Right lung (tissue), 2 donors: ENCODE measurements at regions not wholly inside any gene's neighbourhood (a gene's known extent, or its start where the extent isn't known, plus 50 kb on each side); places are given as distances from the start of the nearest gene placed in this dataset.
"Not testable (repeated sequence)": the region's sequence is repeated elsewhere in the genome, so short reads cannot be mapped to it uniquely, and the experiment has no call there.

Experiments used
- DNase-seq, 2 donors: peaks; one replicate each; pipeline ENCODE4 v3.0.0-alpha.2; 2013

DNA sequence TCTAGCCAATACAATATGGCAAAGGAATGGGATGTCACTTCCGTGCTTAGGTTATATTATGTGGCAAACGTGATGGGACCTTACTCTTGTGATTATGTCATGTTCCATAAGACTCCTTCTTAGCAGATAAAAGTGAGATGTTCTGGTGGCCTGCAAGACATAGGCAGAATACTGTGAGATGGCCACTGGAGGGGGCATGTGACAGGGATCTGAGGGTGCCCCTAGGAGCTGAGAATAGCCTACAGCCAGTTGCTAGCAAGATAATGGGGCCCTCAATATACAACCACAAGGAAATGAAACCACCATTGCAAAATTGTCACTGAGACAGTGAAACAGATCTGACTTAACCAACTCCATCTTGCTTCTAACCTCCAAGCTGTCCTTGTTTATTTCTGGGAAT is 151.4 kb upstream of the SSTR1 start:
- DNase-seq, result no peak

DNA sequence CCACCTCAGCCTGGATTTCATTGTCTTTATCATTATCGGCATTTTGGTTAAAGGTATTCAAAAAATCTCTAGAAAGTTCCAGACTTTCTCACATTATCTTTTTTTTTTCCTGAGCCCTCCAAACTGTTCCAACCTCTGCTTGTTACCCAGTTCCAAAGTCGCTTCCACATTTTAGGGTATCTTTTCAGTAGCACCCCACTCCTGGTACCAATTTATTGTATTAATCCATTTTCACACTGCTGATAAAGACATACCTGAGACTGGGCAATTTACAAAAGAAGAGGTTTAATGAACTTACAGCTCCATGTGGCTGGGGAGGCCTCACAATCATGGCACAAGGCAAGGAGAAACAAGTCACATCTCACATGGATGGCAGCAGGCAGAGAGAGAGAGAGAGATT is 145.5 kb upstream of the SSTR1 start:
- not testable (repeated sequence) for DNase-seq

DNA sequence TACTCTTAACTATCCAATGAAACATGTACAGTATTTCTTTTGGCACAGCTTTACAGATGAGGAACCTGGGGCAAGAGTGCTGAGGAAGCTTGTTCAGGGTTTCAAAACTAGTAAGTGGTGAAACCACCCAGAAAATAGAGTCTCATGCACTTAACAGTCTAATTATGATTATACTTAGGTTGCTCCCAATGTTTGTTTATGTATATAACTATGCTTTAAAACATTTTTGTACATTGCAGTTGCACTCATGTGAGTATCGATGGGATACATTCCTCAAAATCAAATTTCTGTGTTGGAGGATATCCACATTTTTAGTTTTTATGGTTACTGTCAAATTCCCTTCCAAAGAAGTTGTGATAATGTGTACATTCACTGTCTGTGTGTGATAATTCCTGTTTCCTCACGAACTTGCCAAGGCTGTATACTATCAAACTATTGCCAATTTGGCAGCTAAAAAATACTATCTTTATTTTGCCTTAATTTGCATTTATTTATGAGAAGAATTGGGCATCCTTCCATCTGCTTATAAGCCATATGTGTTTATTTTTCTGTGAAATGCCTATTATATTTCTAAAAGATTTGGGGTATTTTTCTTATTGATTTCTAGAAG is 143.9 kb upstream of the SSTR1 start:
- DNase-seq, result peak; percentile 27 to 30

DNA sequence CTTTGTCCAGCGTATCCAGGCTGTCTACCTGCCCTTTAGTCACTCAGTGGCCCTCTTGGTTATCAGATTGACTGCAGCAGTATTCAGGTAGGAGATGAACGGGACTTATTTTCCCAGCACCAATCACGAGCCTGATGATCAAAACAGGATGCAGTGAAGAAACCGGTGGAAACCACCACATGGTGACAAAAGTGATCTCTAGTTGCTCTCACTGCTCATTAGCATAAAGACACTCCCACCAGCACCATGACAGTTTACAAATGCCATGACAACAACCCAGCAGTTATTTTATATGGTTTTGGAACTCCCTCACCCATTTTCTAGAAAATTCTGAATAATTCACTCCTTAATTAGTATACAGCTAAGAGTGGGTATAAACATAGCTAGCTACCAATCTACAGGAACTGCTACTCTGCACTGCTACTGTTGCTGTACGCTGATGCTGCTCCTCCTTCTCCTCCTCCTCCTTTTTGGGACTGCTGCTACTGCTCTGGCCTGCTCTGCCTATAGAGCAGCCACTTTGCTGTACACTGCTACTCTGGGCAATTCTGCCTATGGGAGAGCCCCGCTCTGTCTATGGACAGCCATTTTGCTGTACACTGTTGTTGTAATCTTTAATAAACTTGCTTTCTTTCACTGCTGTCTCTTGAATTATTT is 142.5 kb upstream of the SSTR1 start:
- no peak for DNase-seq

DNA sequence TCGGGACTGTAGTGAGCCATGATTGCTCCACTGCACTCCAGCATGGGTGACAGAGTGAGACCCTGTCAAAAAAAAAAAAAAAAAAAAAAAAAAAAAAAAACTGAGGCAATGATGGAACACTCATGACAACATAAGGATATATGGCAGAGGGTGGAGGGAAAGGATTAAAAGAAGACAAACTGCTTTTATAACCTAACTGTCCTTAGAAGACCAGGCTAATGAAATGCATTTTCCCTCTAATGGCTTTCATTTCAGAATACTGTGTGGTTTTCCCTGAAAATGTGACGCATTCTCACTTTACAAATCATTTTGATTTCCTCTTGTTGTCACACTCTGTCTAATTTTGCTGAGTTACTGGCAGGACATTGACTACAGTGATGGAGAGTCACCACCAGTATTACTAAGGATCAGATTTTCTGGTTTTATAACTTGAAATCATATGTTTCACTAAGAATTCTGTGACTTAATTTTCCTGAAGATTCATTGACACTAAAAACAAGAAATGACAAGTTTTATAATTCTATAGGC is 137.6 kb upstream of the SSTR1 start:
- no peak for DNase-seq

DNA sequence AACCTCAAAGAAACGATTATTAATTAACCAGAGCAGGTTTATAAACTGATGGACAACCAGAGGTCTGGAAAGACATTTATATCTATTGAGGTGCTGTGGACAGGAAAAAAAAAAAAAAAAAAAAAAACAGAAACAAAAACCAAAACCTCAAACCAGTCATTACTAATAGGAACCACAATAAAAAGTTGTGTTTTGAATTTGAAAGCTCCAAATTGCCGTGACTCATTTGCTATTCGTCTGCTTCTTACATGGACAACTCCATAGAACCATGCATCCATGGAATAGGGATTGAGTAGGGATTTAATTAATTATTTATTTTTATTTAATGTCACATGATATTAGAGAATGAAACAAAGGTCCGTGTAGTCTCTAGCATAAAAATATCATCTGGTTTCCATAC is 134.1 kb upstream of the SSTR1 start:
- no peak for DNase-seq

DNA sequence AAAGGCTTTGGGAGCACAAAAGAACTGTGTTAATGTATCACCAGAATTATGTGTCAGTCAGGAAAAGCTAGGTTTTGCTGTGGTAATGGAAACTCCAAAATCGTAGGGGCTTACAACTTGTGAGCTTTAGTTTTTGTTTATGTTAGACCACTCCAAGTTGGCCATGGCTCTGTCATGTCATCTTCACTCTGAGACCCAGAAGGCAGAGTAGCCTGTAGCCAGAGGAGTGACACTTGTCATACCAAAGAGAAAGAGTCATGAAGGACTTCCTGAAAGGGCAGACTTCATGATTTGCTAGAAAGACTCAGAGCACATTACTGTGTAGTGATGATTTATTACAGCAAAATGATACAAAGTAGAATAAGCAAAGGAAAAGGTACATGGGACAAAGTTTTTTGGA is 133.6 kb upstream of the SSTR1 start:
- no peak for DNase-seq

DNA sequence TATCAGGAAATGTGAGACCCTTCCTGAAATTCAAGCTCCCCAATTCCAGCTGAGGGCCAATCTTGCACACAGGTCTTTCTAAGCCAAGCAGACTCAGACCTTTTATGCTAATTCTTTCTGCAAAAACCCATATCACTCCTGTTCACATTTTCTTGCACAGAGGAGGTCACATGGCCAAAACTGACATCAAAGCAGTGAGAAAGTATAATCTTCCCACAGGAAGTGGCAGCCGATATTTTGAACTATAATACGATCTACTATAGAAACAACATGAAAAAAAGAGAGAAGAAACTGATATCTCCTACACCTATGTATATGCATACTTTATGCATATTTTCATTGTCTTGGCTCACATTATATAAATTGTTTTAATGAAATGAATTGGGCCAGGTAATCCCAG is 132.9 kb upstream of the SSTR1 start:
- DNase-seq, result no peak

DNA sequence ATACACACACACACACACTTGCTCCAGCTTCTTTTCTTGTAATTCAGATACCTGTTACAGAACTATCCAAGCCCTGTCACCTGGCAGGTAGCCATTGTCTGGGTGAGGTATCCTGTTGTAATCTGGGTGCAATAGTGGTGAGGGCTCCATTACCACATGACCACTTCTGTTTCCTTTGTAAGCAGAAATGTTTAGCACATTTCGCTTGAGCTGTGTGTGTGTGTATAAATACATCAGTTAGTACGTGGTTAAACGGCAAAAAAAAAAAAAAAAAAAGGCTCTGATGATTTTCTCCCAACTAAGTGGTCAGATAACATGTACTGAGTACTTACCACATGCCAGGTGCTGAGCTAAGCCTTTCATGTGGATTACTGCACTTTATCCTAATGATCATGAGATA is 129.3 kb upstream of the SSTR1 start:
- DNase-seq, result no peak

DNA sequence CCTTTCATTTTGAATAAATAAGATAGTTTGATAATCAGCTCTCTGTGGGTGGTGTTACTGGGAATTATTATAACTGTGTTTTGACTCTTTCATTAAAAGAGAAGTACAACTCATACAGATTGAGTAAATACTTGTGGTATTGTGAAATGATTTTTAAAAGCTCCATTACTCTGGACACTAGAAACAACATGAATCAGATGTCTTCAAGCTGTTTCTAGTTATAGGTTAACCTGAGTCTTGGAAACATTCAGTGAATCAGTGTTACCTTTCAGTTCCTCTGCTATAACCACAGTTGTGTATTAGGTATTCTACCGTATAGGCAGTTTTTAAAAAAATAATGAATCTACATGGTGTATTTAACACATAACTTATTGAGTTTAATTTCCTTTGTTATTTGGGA is 128.4 kb upstream of the SSTR1 start:
- DNase-seq, result peak in 1 of 2 donors; percentile 18

DNA sequence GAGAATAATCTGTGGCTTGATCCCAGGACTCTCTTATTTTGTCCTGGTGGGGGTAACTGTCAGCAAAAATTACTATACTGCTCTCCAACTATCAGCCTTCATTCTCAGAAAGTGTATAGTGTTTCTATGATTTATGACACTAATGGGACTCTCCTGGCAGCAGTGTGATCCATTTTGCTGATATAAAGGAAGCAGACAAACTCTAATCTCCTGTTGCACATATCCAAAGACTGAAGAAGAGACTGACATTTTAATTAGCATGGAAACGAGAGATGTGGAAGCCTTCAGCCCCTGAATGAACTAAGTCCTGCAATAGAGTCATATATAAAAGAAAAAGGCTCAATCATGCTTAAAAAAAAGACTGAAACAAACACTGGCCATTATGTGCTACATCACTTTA is 127.8 kb upstream of the SSTR1 start:
- DNase-seq, result no peak

DNA sequence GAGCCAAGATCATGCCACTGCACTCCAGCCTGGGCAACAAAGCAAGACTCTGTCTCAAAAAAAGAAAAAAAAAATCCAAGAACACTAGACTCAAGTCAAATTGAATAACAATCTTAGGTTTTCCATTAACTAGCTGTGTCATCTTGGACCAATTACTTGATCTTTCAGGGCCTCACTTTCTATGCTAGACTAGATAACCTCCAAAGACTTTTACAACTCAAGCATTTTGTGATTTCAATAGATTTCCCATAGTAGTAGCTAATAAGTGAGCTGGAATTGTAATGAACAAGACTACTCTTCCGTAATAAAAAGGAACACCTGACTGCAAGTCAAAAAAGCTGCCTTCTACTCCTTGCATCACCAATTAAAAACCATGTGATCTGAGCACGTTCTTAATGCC is 127.0 kb upstream of the SSTR1 start:
- DNase-seq, result no peak

DNA sequence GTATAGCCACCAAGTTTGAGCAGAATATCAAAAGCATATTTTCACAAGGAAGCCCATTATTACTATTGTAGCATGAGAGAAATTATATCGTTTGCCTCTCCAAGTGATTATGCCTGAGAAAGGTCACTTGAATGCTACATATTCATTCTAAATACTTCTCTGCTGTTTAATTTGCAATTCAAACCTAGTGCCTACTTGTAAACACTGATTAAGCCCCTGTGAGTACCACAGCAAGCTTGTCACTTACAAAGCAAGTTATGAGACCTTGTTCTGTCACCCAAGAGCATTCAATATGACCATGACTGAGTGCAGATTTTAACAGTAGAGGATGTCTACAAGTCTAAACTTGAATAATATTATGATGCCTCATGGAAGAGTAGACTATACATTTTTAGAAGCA is 124.7 kb upstream of the SSTR1 start:
- DNase-seq, result no peak

DNA sequence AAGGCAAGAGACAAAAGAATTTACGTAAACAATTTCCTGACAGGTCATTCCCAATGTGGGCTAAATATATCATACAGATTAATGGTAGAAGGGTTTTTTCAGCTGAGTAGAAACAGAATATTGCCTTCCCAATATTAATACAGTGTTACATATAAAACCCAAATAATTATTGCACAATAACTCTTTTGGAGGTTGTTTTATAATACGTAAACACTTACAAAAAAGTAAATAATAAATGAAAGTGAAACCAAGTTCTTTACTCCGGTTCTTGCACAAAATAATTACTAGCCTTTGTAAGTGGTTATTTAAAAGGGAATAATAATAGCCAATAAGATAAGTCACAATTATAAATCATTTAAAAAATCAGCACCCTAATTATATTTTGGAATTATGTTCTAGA is 118.6 kb upstream of the SSTR1 start:
- no peak for DNase-seq

DNA sequence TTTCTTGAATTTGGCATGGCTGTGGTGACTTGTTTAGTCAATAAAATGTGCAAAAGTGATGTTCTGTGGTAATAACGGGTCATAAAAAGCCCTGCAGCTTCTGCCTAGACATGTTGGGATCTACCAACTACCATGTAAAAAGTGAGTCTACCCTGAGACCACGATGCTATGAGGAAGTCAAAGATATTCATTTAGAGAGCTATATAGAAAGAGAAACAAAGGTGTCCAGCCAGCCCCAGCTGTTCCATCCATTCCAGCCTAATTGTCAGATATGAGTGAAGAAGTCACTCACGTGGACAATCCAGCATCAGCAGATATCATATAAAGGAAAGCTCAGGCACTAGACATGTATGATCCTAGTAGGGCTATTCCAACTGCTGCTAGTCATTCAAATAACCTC is 117.2 kb upstream of the SSTR1 start:
- DNase-seq, result no peak

DNA sequence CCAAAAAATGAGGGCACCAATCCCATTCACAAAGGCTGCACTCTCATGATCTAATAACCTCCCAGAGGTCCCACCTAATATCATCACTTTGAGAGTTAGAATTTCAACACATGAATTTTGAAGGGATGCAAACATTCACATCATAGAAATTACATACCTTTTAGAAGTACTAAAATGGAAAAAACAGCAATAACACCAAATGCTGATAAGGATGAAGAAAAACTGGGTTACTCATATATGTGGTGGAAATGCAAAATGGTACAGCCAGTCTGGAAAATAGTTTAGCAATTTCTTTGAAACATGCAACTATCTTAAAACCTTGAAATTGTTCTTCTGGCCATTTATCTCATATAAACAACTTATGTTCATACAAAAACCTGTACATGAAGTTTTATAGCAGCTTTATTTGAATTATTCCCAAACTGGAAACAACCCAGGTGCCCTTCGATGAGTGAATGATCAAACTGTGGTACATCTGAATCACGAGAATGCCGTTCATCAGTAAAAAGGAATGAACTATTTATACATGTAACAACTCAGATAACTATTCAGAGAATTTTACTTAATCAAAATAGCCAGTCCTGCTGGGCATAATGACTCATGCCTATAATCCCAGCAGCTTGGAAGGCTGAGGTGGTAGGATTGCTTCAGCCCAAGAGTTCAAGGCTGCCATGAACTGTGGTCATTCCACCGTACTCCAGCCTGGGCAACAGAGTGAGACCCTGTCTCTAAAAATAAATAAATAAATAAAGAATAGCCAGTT is 109.4 kb upstream of the SSTR1 start:
- no peak for DNase-seq

DNA sequence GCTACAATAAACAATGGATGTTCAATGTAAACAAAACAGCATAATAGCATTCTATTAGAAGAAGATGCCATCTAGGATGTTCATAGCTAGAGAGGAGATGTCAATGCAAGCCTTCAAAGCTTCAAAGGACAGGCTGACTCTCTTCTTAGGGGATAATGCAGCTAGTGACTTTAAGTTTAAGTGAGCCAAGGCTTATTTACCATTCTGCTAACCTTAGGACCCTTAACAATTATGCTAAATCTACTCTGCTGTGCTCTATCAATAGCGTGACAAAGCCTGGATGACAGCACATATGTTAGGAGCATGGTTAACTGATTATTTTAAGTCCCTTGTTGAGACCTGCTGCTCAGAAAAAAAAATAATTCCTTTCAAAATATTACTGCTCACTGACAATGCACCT is 106.0 kb upstream of the SSTR1 start:
- no peak for DNase-seq

DNA sequence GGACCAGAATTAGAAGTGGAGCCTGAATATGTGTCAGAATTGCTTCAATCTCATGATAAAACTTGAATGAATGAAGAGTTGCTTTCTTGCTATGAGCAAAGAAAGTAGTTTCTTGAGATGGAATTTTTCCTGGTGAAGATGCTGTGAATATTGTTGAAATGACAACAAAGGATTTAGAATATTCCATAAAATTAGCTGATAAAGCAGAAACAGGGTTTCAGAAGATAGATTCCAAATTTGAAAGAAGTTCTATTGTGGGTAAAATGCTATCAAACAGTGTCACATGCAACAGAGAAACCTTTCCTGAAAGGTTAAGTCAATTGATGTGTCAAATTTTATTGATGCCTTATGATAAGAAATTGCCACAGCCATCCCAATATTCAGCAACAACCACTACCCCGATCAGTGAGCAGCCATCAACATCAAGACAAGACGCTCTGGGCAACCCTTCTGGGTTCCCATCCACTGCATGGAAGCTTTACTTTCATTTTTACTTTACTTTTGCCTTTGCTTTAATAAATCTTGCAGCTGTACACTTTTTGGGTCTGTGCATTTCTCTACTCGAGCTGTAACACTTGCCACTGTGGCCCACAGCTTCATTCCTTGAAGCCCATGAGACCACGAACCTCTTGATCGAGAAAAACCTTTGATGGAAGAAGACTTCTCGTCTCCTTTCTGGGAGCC is 104.0 kb upstream of the SSTR1 start:
- DNase-seq, result no peak

DNA sequence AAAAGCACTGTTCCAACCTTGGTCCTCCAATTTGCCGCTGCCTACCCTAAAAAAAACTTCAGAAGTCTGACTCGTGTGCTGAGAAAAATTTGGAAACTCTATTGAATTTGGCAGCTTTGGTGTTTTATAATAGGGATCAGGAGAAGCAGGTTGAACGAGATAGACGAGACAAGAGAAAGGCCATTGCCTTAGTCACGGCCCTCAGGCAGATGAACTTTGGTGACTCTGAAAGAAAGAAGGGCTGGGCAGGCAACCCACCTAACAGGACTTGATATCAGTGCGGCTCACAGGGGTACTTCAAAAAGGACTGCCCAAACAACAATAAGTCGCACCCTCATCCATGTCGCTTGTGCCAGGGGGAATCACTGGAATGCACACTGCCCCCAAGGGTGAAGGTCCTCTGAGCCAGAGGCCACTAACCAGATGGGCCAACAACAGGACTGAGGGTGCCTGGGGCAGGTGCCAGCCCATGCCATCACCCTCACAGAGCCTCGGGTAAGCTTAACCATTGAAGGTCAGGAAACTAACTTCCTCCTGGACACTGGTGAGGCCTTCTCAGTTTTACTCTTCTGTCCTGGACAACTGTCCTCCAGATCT is 102.5 kb upstream of the SSTR1 start:
- no peak for DNase-seq

DNA sequence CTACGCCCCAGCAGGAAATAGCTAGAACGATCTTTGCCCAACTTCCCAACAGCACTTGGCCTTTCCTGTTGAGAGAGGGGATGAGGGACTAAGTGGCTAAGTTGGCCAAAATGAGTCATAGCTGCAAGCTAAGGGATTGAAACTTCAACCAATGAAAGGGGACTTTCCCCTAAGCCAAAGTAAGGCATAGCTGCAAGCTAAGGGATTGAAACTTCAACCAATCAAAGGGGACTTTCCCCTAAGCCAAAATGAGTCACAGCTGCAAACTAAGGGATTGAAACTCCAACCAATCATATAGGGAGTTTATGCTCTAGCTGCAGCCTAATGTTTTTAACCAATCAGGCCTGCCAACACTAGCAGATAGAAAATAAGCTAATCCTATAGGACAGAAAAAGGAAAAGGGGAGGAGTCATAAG is 100.5 kb upstream of the SSTR1 start:
- DNase-seq, result no peak

DNA sequence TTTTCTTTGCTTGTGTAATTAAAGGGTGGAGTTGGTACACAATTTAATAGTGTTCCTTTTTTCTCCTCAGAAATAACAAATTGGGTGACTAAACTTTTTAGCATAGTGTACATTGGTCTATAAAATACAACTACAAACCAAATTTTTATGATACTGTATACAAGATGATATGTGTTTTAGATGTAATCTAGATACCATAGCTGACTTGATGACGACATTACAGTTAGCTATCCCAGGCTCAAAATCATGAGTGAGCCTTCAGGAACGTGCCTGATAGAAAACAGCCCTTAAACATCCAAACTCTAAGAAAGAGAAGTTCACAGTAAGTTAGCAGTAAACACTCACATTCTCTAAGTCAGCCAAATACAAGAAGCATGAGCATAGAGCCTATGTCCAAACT is 99.0 kb upstream of the SSTR1 start:
- no peak for DNase-seq

DNA sequence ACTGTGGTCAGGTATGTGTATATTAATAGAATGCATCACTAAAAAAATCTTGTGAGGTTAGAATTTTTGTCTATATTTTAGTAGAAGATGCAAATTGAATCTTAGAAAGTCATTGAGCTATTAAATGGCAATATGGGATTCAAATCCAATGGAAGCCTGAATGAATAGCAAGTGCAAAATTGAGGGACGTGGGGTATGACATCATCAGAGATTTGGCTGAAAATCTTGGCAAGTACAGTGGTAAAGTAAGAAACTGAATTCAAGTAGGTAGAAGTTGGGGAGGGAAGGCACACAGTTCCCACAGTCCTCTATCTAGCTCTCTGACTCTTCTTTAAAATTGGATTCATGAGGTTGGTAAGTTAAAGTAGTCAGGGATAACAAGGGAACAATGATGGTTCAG is 97.4 kb upstream of the SSTR1 start:
- no peak for DNase-seq
